GM19328 (cell line): ENCODE measurements at regions not wholly inside any gene's neighbourhood (a gene's known extent, or its start where the extent isn't known, plus 50 kb on each side); places are given as distances from the start of the nearest gene placed in this dataset.
"Not testable (repeated sequence)": the region's sequence is repeated elsewhere in the genome, so short reads cannot be mapped to it uniquely, and the experiment has no call there.

Experiments
- ATAC-seq: cut with Tn5 transposase; IDR thresholded peaks from one replicate; pipeline ENCODE4 v1.9.1; 2021; ENCODE audit warnings: mild to moderate bottlenecking, moderate library complexity; ENCODE audit not compliant: unreplicated experiment

- no peak for ATAC-seq
Observed at GRCh38 chr4:28834120-28834519, 1886.0 kb upstream of the PCDH7 start.

GRCh38 chr4:28835501-28835900 lies 1884.7 kb upstream of the PCDH7 start:
- no peak for ATAC-seq

GRCh38 chr4:28842271-28842670 lies 1877.9 kb upstream of the PCDH7 start:
- ATAC-seq: no peak

- ATAC-seq: no peak
Observed at GRCh38 chr4:28845158-28845557, 1875.0 kb upstream of the PCDH7 start.

- not testable (repeated sequence) for ATAC-seq
Observed at GRCh38 chr4:28857028-28857427, 1863.1 kb upstream of the PCDH7 start.

GRCh38 chr4:28868841-28869240 lies 1851.3 kb upstream of the PCDH7 start:
- ATAC-seq: no peak

GRCh38 chr4:28879178-28879577 lies 1841.0 kb upstream of the PCDH7 start:
- no peak for ATAC-seq

GRCh38 chr4:28879900-28880299 lies 1840.3 kb upstream of the PCDH7 start:
- no peak for ATAC-seq

- ATAC-seq: no peak
Observed at GRCh38 chr4:28883211-28883610, 1837.0 kb upstream of the PCDH7 start.

- ATAC-seq: no peak
Observed at GRCh38 chr4:28886934-28887333, 1833.2 kb upstream of the PCDH7 start.

- ATAC-seq: no peak
Observed at GRCh38 chr4:28890949-28891775, 1829.0 kb upstream of the PCDH7 start.

GRCh38 chr4:28913466-28913865 lies 1806.7 kb upstream of the PCDH7 start:
- ATAC-seq: no peak

GRCh38 chr4:28916585-28916984 lies 1803.6 kb upstream of the PCDH7 start:
- no peak for ATAC-seq

- ATAC-seq: no peak
Observed at GRCh38 chr4:28918871-28919270, 1801.3 kb upstream of the PCDH7 start.

GRCh38 chr4:28921886-28922285 lies 1798.3 kb upstream of the PCDH7 start:
- no peak for ATAC-seq

GRCh38 chr4:28926156-28926555 lies 1794.0 kb upstream of the PCDH7 start:
- no peak for ATAC-seq

- no peak for ATAC-seq
Observed at GRCh38 chr4:28942631-28943030, 1777.5 kb upstream of the PCDH7 start.

GRCh38 chr4:28947374-28947773 lies 1772.8 kb upstream of the PCDH7 start:
- no peak for ATAC-seq

GRCh38 chr4:28948501-28948900 lies 1771.7 kb upstream of the PCDH7 start:
- no peak for ATAC-seq

GRCh38 chr4:28966982-28967381 lies 1753.2 kb upstream of the PCDH7 start:
- ATAC-seq: no peak

- ATAC-seq: no peak
Observed at GRCh38 chr4:28973587-28974350, 1746.4 kb upstream of the PCDH7 start.

- ATAC-seq: no peak
Observed at GRCh38 chr4:28976369-28976768, 1743.8 kb upstream of the PCDH7 start.
